Panc1 (cell line): ENCODE measurements at regions not wholly inside any gene's neighbourhood (a gene's known extent, or its start where the extent isn't known, plus 50 kb on each side); places are given as distances from the start of the nearest gene placed in this dataset.

Source experiments
- ATAC-seq: fragments of 200-7000 bp; cut with Tn5 transposase; 2 replicates; pipeline ENCODE4 v1.9.1; 2020; ENCODE audit warnings: mild to moderate bottlenecking, moderate library complexity
- BruUV-seq: library from RNA; stranded (reverse); fragments of 400-500 nt; replicated peaks from 2 replicates; lab custom pipeline; 2021; lab: Mats Ljungman, UMichigan
- CTCF ChIA-PET: fragments of 300-600 bp; sonication (Branson Sonifier 250); formaldehyde crosslinking; loops from one replicate; lab custom pipeline; 2022; ENCODE audit warnings: antibody characterized with exemption; lab: Charles Lee
- POLR2A ChIA-PET: fragments of 300-600 bp; sonication (Branson Sonifier 250); formaldehyde crosslinking; loops from one replicate; lab custom pipeline; 2022; ENCODE audit warnings: antibody characterized with exemption; lab: Charles Lee
- DNase-seq: peaks from one replicate; pipeline ENCODE4 v3.0.0-alpha.2; 2010; ENCODE audit warnings: low read depth, low spot score
- H3K27ac ChIP-seq: 2 replicates; pipeline ENCODE4 v1.5.1; 2011; ENCODE audit warnings: mild to moderate bottlenecking, low read length, inconsistent platforms
- H3K27me3 ChIP-seq: fragments of 200-500 bp; sonication (Bioruptor generic); 2 replicates; pipeline ENCODE4 v1.6.0; 2014; ENCODE audit warnings: low read length, inconsistent platforms; ENCODE audit not compliant: control insufficient read depth, insufficient read depth
- H3K36me3 ChIP-seq: fragments of 200-500 bp; sonication (Bioruptor generic); 2 replicates; pipeline ENCODE4 v1.5.1; 2014; ENCODE audit warnings: inconsistent platforms, mild to moderate bottlenecking, low read length, moderate library complexity; ENCODE audit not compliant: control insufficient read depth, insufficient read depth
- H3K4me1 ChIP-seq: 2 replicates; pipeline ENCODE4 v1.5.1; 2011; ENCODE audit warnings: inconsistent platforms, mild to moderate bottlenecking, low read length, moderate library complexity; ENCODE audit not compliant: control insufficient read depth, insufficient read depth
- H3K4me3 ChIP-seq, 2 experiments: 2 replicates each; pipeline ENCODE4 v1.5.1; 2011 to 2012; ENCODE audit warnings: low read depth in 2 of 2, low read length in 2 of 2, mild to moderate bottlenecking in 2 of 2, inconsistent platforms in 1 of 2, moderate library complexity in 1 of 2
- H3K9me3 ChIP-seq: fragments of 200-500 bp; sonication (Bioruptor generic); 2 replicates; pipeline ENCODE4 v1.5.1; 2014; ENCODE audit warnings: low read depth, mild to moderate bottlenecking, inconsistent platforms, low read length, moderate library complexity; ENCODE audit not compliant: control insufficient read depth, insufficient read depth
- POLR2AphosphoS5 ChIP-seq: IDR thresholded peaks from 2 replicates; pipeline ENCODE4 v1.6.1; 2012; ENCODE audit warnings: mild to moderate bottlenecking, low read depth, low read length, moderate library complexity
- SIN3A ChIP-seq: IDR thresholded peaks from 2 replicates; pipeline ENCODE4 v1.6.1; 2012; ENCODE audit warnings: low read depth, mild to moderate bottlenecking, low read length, moderate library complexity, borderline replicate concordance; ENCODE audit not compliant: insufficient read depth
- TCF7L2 ChIP-seq: IDR thresholded peaks from 2 replicates; pipeline ENCODE4 v1.6.1; 2011; ENCODE audit warnings: mild to moderate bottlenecking, low read depth, low read length, inconsistent platforms
- in situ Hi-C: cut with HindIII; loops from 2 replicates; pipeline ENCODE4 v1.10.0; 2016; ENCODE audit warnings: low sequenced_read_pairs, low pct_unique_long_range_greater_than_20kb
- intact Hi-C: fragments of 100-400 bp; cut with micrococcal nuclease; formaldehyde crosslinking; loops from one replicate; pipeline ENCODE4 v1.10.0; 2022; ENCODE audit not compliant: unreplicated experiment
- TF ChIP-seq, protein P1 (sequence below), 2 experiments: IDR thresholded peaks; 2 replicates each; pipeline ENCODE4 v1.6.1; 2011 to 2012; ENCODE audit warnings: low read depth in 2 of 2, control low read depth in 1 of 2, low read length in 1 of 2, mild to moderate bottlenecking in 1 of 2, moderate library complexity in 1 of 2; ENCODE audit not compliant: insufficient read depth in 1 of 2
- TF ChIP-seq, protein P2 (sequence below): fragments of 450-650 bp; IDR thresholded peaks from 2 replicates; pipeline ENCODE4 v1.5.1; 2017; ENCODE audit warnings: mild to moderate bottlenecking

DNA sequence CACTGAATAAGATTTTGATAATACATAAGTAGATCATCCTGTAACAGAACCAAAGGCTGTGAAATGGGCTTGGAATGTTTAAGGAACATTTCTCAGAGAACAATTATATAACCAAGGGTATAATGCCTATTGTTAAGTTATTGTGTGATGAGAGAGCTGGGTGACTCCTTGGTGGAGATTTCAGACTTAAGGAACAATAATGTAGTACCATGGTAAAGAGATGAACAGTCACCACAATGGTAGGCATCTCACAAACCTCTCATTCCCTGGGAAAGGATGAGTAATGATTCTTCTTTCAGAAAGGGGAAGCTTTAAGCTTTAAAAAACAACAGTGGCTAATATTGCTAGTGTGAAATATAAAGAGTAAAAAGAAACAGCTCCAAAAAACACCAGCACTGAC lies 147.4 kb downstream of the TRIM36 start:
- ChIA-PET CTCF (no interaction called here), POLR2A (no interaction called here)
- ATAC-seq (no peak), DNase-seq (no peak)
- Histone ChIP-seq H3K4me3 (no peak overlapping the region), H3K27ac (no peak overlapping the region), H3K36me3 (no peaks in the 10 kb centered on the region), H3K4me1 (no peaks in the 10 kb centered on the region), H3K27me3 (no peaks in the 10 kb centered on the region), H3K9me3 (no peaks in the 10 kb centered on the region)
- intact Hi-C loops (no loop called here), in situ Hi-C loops (no loop called here)
- BruUV-seq: no TSS peak
- TF ChIP-seq POLR2AphosphoS5: no peak
- TF ChIP-seq, protein P1, sequence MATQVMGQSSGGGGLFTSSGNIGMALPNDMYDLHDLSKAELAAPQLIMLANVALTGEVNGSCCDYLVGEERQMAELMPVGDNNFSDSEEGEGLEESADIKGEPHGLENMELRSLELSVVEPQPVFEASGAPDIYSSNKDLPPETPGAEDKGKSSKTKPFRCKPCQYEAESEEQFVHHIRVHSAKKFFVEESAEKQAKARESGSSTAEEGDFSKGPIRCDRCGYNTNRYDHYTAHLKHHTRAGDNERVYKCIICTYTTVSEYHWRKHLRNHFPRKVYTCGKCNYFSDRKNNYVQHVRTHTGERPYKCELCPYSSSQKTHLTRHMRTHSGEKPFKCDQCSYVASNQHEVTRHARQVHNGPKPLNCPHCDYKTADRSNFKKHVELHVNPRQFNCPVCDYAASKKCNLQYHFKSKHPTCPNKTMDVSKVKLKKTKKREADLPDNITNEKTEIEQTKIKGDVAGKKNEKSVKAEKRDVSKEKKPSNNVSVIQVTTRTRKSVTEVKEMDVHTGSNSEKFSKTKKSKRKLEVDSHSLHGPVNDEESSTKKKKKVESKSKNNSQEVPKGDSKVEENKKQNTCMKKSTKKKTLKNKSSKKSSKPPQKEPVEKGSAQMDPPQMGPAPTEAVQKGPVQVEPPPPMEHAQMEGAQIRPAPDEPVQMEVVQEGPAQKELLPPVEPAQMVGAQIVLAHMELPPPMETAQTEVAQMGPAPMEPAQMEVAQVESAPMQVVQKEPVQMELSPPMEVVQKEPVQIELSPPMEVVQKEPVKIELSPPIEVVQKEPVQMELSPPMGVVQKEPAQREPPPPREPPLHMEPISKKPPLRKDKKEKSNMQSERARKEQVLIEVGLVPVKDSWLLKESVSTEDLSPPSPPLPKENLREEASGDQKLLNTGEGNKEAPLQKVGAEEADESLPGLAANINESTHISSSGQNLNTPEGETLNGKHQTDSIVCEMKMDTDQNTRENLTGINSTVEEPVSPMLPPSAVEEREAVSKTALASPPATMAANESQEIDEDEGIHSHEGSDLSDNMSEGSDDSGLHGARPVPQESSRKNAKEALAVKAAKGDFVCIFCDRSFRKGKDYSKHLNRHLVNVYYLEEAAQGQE (IDR thresholded peaks at IDR 0.05; ENCODE audit: insufficient read depth in 1 of 2, low read depth in 2 of 2, low read length in 1 of 2): no peak
- no peak for TF ChIP-seq SIN3A

DNA sequence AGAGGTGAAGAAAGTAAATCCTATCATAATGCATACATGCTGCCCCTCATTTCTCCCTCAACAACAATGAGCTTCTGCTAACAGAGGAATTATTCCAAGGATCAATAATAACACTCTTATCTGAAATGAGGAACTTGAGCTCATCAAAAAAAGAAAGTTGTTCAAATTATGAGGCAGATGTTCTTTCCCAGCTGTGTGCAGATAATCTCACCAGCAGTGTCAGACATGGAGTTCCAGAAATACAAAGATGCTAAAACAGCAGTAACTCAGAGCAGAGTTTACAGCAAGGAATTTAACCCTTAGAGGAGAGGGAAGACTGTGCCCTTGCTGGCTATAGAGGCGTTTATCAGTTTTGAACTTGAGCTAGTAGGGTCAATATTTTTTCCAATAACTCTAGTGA lies 153.1 kb downstream of the TRIM36 start:
- Histone ChIP-seq H3K27ac (no peak overlapping the region), H3K4me3 (no peak overlapping the region), H3K9me3 (no peaks in the 10 kb centered on the region), H3K36me3 (no peaks in the 10 kb centered on the region), H3K27me3 (no peaks in the 10 kb centered on the region), H3K4me1 (no peaks in the 10 kb centered on the region)
- ATAC-seq: no peak
- BruUV-seq: no TSS peak
- ChIA-PET POLR2A (no interaction called here), CTCF (no interaction called here)
- in situ Hi-C loops (no loop called here), intact Hi-C loops (no loop called here)
- no peak for DNase-seq
- TF ChIP-seq, protein P2, sequence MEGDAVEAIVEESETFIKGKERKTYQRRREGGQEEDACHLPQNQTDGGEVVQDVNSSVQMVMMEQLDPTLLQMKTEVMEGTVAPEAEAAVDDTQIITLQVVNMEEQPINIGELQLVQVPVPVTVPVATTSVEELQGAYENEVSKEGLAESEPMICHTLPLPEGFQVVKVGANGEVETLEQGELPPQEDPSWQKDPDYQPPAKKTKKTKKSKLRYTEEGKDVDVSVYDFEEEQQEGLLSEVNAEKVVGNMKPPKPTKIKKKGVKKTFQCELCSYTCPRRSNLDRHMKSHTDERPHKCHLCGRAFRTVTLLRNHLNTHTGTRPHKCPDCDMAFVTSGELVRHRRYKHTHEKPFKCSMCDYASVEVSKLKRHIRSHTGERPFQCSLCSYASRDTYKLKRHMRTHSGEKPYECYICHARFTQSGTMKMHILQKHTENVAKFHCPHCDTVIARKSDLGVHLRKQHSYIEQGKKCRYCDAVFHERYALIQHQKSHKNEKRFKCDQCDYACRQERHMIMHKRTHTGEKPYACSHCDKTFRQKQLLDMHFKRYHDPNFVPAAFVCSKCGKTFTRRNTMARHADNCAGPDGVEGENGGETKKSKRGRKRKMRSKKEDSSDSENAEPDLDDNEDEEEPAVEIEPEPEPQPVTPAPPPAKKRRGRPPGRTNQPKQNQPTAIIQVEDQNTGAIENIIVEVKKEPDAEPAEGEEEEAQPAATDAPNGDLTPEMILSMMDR: no peak
- TF ChIP-seq SIN3A (no peak), POLR2AphosphoS5 (no peak), TCF7L2 (no peak)
- TF ChIP-seq, protein P1 (IDR thresholded peaks at IDR 0.05; ENCODE audit: insufficient read depth in 1 of 2, low read depth in 2 of 2, low read length in 1 of 2): no peak
